IMR-90 (cell line): ENCODE measurements at regions not wholly inside any gene's neighbourhood (a gene's known extent, or its start where the extent isn't known, plus 50 kb on each side); places are given as distances from the start of the nearest gene placed in this dataset.

Source experiments
- ATAC-seq: fragments of 200-7000 bp; cut with Tn5 transposase; 2 replicates; pipeline ENCODE4 v1.9.1; 2020; ENCODE audit warnings: low read depth, mild to moderate bottlenecking, moderate library complexity
- BruUV-seq: library from RNA; stranded (reverse); fragments of 400-500 nt; replicated peaks from 2 replicates; lab custom pipeline; 2021; lab: Mats Ljungman, UMichigan
- CTCF ChIA-PET: fragments of 300-600 bp; formaldehyde crosslinking; extraction: SDS; loops from one replicate; lab custom pipeline; 2021; ENCODE audit warnings: antibody characterized with exemption; lab: Yijun Ruan, JAX
- POLR2A ChIA-PET: fragments of 300-600 bp; sonication (Branson Sonifier 250); formaldehyde crosslinking; loops from one replicate; lab custom pipeline; 2022; ENCODE audit warnings: antibody characterized with exemption; ENCODE audit not compliant: unreplicated experiment; lab: Charles Lee
- DNase-seq: peaks from one replicate; pipeline ENCODE4 v3.0.0; 2013
- H2AFZ ChIP-seq: replicated peaks from 2 replicates; pipeline ENCODE3; 2013; ENCODE audit warnings: low read length, mild to moderate bottlenecking; ENCODE audit not compliant: poor library complexity
- H2AK5ac ChIP-seq: 2 replicates; pipeline ENCODE4 v1.6.1; 2013; ENCODE audit warnings: low read depth, low read length, inconsistent platforms
- H2AK9ac ChIP-seq: replicated peaks from 2 replicates; pipeline ENCODE3; 2013; ENCODE audit warnings: mild to moderate bottlenecking, low read depth, low read length, moderate library complexity; ENCODE audit not compliant: poor library complexity
- H2BK120ac ChIP-seq: 2 replicates; pipeline ENCODE4 v1.6.1; 2013; ENCODE audit warnings: low read depth, low read length, inconsistent platforms
- H2BK15ac ChIP-seq: 3 replicates; pipeline ENCODE4 v1.6.1; 2013; ENCODE audit warnings: low read depth, low read length, inconsistent platforms
- H2BK20ac ChIP-seq: 2 replicates; pipeline ENCODE4 v1.6.1; 2013; ENCODE audit warnings: low read depth, mild to moderate bottlenecking, inconsistent platforms, low read length, moderate library complexity
- H2BK5ac ChIP-seq: 2 replicates; pipeline ENCODE4 v1.6.1; 2013; ENCODE audit warnings: mild to moderate bottlenecking, low read depth, low read length, inconsistent platforms; ENCODE audit not compliant: poor library complexity, severe bottlenecking
- H3K14ac ChIP-seq: replicated peaks from 2 replicates; pipeline ENCODE4 v1.6.1; 2013; ENCODE audit warnings: low read depth, low read length, inconsistent platforms
- H3K18ac ChIP-seq: 2 replicates; pipeline ENCODE4 v1.6.1; 2013; ENCODE audit warnings: low read depth, low read length, control low read depth
- H3K23ac ChIP-seq: 2 replicates; pipeline ENCODE4 v1.6.1; 2013; ENCODE audit warnings: low read depth, low read length, inconsistent platforms
- H3K27ac ChIP-seq: 2 replicates; pipeline ENCODE4 v1.5.1; 2013; ENCODE audit warnings: mild to moderate bottlenecking, control low read depth, low read length; ENCODE audit not compliant: insufficient read depth
- H3K27me3 ChIP-seq: 2 replicates; pipeline ENCODE4 v1.6.1; 2013; ENCODE audit warnings: low read length; ENCODE audit not compliant: control insufficient read depth, insufficient read depth
- H3K36me3 ChIP-seq: 2 replicates; pipeline ENCODE4 v1.6.1; 2013; ENCODE audit warnings: low read length, mixed read lengths; ENCODE audit not compliant: control insufficient read depth, insufficient read depth
- H3K4ac ChIP-seq: 2 replicates; pipeline ENCODE4 v1.6.1; 2013; ENCODE audit warnings: low read depth, low read length, inconsistent platforms
- H3K4me1 ChIP-seq: 2 replicates; pipeline ENCODE4 v1.6.1; 2013; ENCODE audit warnings: low read length, mixed read lengths; ENCODE audit not compliant: control insufficient read depth, insufficient read depth
- H3K4me2 ChIP-seq: 2 replicates; pipeline ENCODE4 v1.6.1; 2013; ENCODE audit warnings: low read depth, mild to moderate bottlenecking, control low read depth, low read length, moderate library complexity
- H3K4me3 ChIP-seq: 2 replicates; pipeline ENCODE4 v1.5.1; 2013; ENCODE audit warnings: low read depth, mild to moderate bottlenecking, control low read depth, low read length, moderate library complexity; ENCODE audit not compliant: insufficient read depth
- H3K56ac ChIP-seq: 2 replicates; pipeline ENCODE4 v1.6.1; 2013; ENCODE audit warnings: low read length, inconsistent platforms; ENCODE audit not compliant: insufficient read depth; ENCODE audit errors: extremely low read depth
- H3K79me1 ChIP-seq, 2 experiments: 2 replicates each; pipeline ENCODE4 v1.6.1; 2013; ENCODE audit warnings: low read length in 2 of 2, inconsistent platforms in 1 of 2, low read depth in 1 of 2
- H3K9ac ChIP-seq: 2 replicates; pipeline ENCODE4 v1.6.1; 2013; ENCODE audit warnings: low read depth, low read length, control low read depth
- H3K9me1 ChIP-seq: 2 replicates; pipeline ENCODE4 v1.6.1; 2013; ENCODE audit warnings: low read length, inconsistent platforms; ENCODE audit not compliant: insufficient read depth
- H3K9me3 ChIP-seq: 2 replicates; pipeline ENCODE4 v1.6.1; 2013; ENCODE audit warnings: low read length; ENCODE audit not compliant: control insufficient read depth, insufficient read depth
- H4K20me1 ChIP-seq: 2 replicates; pipeline ENCODE4 v1.6.1; 2013; ENCODE audit warnings: low read length, inconsistent platforms; ENCODE audit not compliant: insufficient read depth
- H4K5ac ChIP-seq: 2 replicates; pipeline ENCODE4 v1.6.1; 2013; ENCODE audit warnings: mild to moderate bottlenecking, low read depth, low read length, control low read depth
- H4K8ac ChIP-seq, 2 experiments: 2 replicates each; pipeline ENCODE4 v1.6.1; 2013; ENCODE audit warnings: low read depth in 2 of 2, low read length in 2 of 2, control low read depth in 1 of 2, inconsistent platforms in 1 of 2
- H4K91ac ChIP-seq: 2 replicates; pipeline ENCODE4 v1.6.1; 2013; ENCODE audit warnings: low read depth, low read length, inconsistent platforms; ENCODE audit not compliant: insufficient read depth
- MXI1 ChIP-seq: IDR thresholded peaks from 2 replicates; pipeline ENCODE4 v1.6.1; 2012; ENCODE audit warnings: low read depth, mild to moderate bottlenecking, low read length, moderate library complexity, borderline replicate concordance
- NFE2L2 ChIP-seq: fragments of 150-350 bp; IDR thresholded peaks from 2 replicates; pipeline ENCODE4 v1.6.1; 2016; ENCODE audit warnings: low read depth, mild to moderate bottlenecking, low read length
- WGBS, 2 experiments: methylation state at CpG; one replicate each; pipeline versions ENCODE4 v1.1.5 to v1.1.7; 2013; ENCODE audit warnings: missing lambda C conversion rate in 2 of 2; ENCODE audit not compliant: insufficient read length in 1 of 2; ENCODE audit errors: extremely low coverage in 2 of 2; 5-methylcytosine and 5-hydroxymethylcytosine counted together
- dilution Hi-C: fragments of 300-500 bp; cut with HindIII; formaldehyde crosslinking; loops from one replicate; pipeline ENCODE4 v1.14.3; 2018; ENCODE audit warnings: low sequenced_read_pairs; ENCODE audit not compliant: unreplicated experiment
- in situ Hi-C: fragments of 300-500 bp; cut with MboI; formaldehyde crosslinking; loops from 3 replicates; pipeline ENCODE4 v1.14.3; 2019; ENCODE audit warnings: low sequenced_read_pairs, inconsistent platforms, mixed read lengths
- intact Hi-C: fragments of 100-400 bp; cut with micrococcal nuclease; formaldehyde crosslinking; loops from 2 replicates; pipeline ENCODE4 v1.10.0; 2022

GRCh38 chr14:48341069-48341468 is 665.7 kb upstream of the MDGA2 start:
- TF ChIP-seq MXI1 (no peak), NFE2L2 (peak; percentile 40)
- Histone ChIP-seq H3K4ac (no peak overlapping the region), H2BK20ac (no peak overlapping the region), H4K91ac (no peak overlapping the region), H4K5ac (no peak overlapping the region), H4K20me1 (no peaks in the 10 kb centered on the region), H3K27me3 (no peaks in the 10 kb centered on the region), H3K14ac (no peak overlapping the region), H3K9me3 (no peaks in the 10 kb centered on the region), H3K79me1 (no peaks in the 10 kb centered on the region), H3K4me3 (no peak overlapping the region), H3K4me2 (no peak overlapping the region), H2AFZ (no peak overlapping the region), H3K56ac (no peak overlapping the region), H3K4me1 (no peaks in the 10 kb centered on the region), H3K23ac (no peak overlapping the region), H3K9ac (no peak overlapping the region), H2AK9ac (no peak overlapping the region), H2BK15ac (no peak overlapping the region), H2BK5ac (no peak overlapping the region), H3K27ac (no peak overlapping the region), H2BK120ac (no peak overlapping the region), H4K8ac (no peak overlapping the region), H3K9me1 (no peaks in the 10 kb centered on the region), H2AK5ac (no peak overlapping the region), H3K36me3 (no peaks in the 10 kb centered on the region), H3K18ac (no peak overlapping the region)
- dilution Hi-C loops (no loop called here), in situ Hi-C loops (no loop called here), intact Hi-C loops (no loop called here)
- ChIA-PET CTCF (no interaction called here), POLR2A (no interaction called here)
- BruUV-seq, result no TSS peak
- no CpG with 5 or more reads among the region's 1 CpG for WGBS, 2 experiments
- DNase-seq (no peak), ATAC-seq (no peak)
